ENCODE measurements at regions not wholly inside any gene's neighbourhood (a gene's known extent, or its start where the extent isn't known, plus 50 kb on each side); places are given as distances from the start of the nearest gene placed in this dataset.

GRCh38 chr9:106723926-106724325 is 139.0 kb upstream of the ZNF462 start:
- ATAC-seq = no peak

GRCh38 chr9:106724566-106724965 is 138.4 kb upstream of the ZNF462 start:
- TF ChIP-seq CREB5 (CRISPR knock-in tag; IDR thresholded peaks at IDR 0.05; ENCODE audit: low read depth) (no peak), ZNF8 (CRISPR knock-in tag; IDR thresholded peaks at IDR 0.05) (no peak), ARNTL (CRISPR knock-in tag; IDR thresholded peaks at IDR 0.05; ENCODE audit: borderline replicate concordance, low read depth) (no peak), CSDC2 (CRISPR knock-in tag; IDR thresholded peaks at IDR 0.05) (no peak), ISL1 (CRISPR knock-in tag; IDR thresholded peaks at IDR 0.05) (no peak), GLIS3 (CRISPR knock-in tag; IDR thresholded peaks at IDR 0.05) (no peak), BACH2 (CRISPR knock-in tag; IDR thresholded peaks at IDR 0.05; ENCODE audit: borderline replicate concordance) (no peak), POU6F1 (CRISPR knock-in tag; IDR thresholded peaks at IDR 0.05; ENCODE audit: borderline replicate concordance, low read depth) (no peak), TCF4 (CRISPR knock-in tag; IDR thresholded peaks at IDR 0.05; ENCODE audit: borderline replicate concordance) (no peak), CSRNP3 (CRISPR knock-in tag; IDR thresholded peaks at IDR 0.05) (no peak)
- no peak for ATAC-seq

More at GRCh38 chr9:106723926-106724325, 139.0 kb upstream of the ZNF462 start:
- TF ChIP-seq TOX (CRISPR knock-in tag; IDR thresholded peaks at IDR 0.05; ENCODE audit: borderline replicate concordance) (no peak), CSDC2 (CRISPR knock-in tag; IDR thresholded peaks at IDR 0.05) (no peak), GLIS3 (CRISPR knock-in tag; IDR thresholded peaks at IDR 0.05) (no peak), ZNF565 (CRISPR knock-in tag; conservative IDR thresholded peaks at IDR 0.05; ENCODE audit: low read depth) (no peak), ZNF8 (CRISPR knock-in tag; IDR thresholded peaks at IDR 0.05) (no peak), RARB (CRISPR knock-in tag; IDR thresholded peaks at IDR 0.05) (no peak), BACH2 (CRISPR knock-in tag; IDR thresholded peaks at IDR 0.05; ENCODE audit: borderline replicate concordance) (no peak), ZNF70 (CRISPR knock-in tag; IDR thresholded peaks at IDR 0.05) (no peak)

GRCh38 chr9:106726070-106726815 is 136.7 kb upstream of the ZNF462 start:
- ATAC-seq = no peak
- TF ChIP-seq OSR1 (CRISPR knock-in tag; IDR thresholded peaks at IDR 0.05) (no peak), ESRRG (CRISPR knock-in tag; IDR thresholded peaks at IDR 0.05) (no peak)

- no peak for ATAC-seq
- TF ChIP-seq ZFP30 (CRISPR knock-in tag; IDR thresholded peaks at IDR 0.05) = no peak
- no peak for TF ChIP-seq RARB (CRISPR knock-in tag; IDR thresholded peaks at IDR 0.05)
- TF ChIP-seq SNAI2 (CRISPR knock-in tag; IDR thresholded peaks at IDR 0.05) = no peak
- TF ChIP-seq ESRRG (CRISPR knock-in tag; IDR thresholded peaks at IDR 0.05) = no peak
- no peak for TF ChIP-seq ZNF70 (CRISPR knock-in tag; IDR thresholded peaks at IDR 0.05)
- no peak for TF ChIP-seq ZC3H10 (CRISPR knock-in tag; IDR thresholded peaks at IDR 0.05)
- no peak for TF ChIP-seq TCF4 (CRISPR knock-in tag; IDR thresholded peaks at IDR 0.05; ENCODE audit: borderline replicate concordance)
Measured at GRCh38 chr9:106727969-106728368, 135.0 kb upstream of the ZNF462 start.

GRCh38 chr9:106728860-106729259 is 134.1 kb upstream of the ZNF462 start:
- TF ChIP-seq TOX (CRISPR knock-in tag; IDR thresholded peaks at IDR 0.05; ENCODE audit: borderline replicate concordance) = no peak
- TF ChIP-seq PATZ1 (CRISPR knock-in tag; IDR thresholded peaks at IDR 0.05; ENCODE audit: borderline replicate concordance) = no peak
- TF ChIP-seq ISL1 (CRISPR knock-in tag; IDR thresholded peaks at IDR 0.05) = no peak
- no peak for TF ChIP-seq GLIS3 (CRISPR knock-in tag; IDR thresholded peaks at IDR 0.05)
- no peak for ATAC-seq
